Adrenal gland (tissue), 5 donors: ENCODE measurements at regions not wholly inside any gene's neighbourhood (a gene's known extent, or its start where the extent isn't known, plus 50 kb on each side); places are given as distances from the start of the nearest gene placed in this dataset.
"Not testable (repeated sequence)": the region's sequence is repeated elsewhere in the genome, so short reads cannot be mapped to it uniquely, and the experiment has no call there.

Source experiments
- POLR2A ChIP-seq, 2 donors: fragments of 450-650 bp; IDR thresholded peaks; one replicate each; pipeline ENCODE4 v1.6.1; 2017; ENCODE audit warnings: antibody characterized with exemption in 2 of 2, mild to moderate bottlenecking in 2 of 2, moderate library complexity in 1 of 2
- TF ChIP-seq, protein P1 (sequence below), 6 experiments: fragments of 450-650 bp in 4 of 6; fragments of 200-600 bp in 2 of 6; sonication (generic) in 1 of 6; IDR thresholded peaks; 1 replicate in 5 of 6; 2 replicates in 1 of 6; pipeline versions ENCODE4 v1.5.1 to v1.8.0; 2016 to 2021; ENCODE audit warnings: antibody characterized with exemption in 6 of 6, mild to moderate bottlenecking in 2 of 6, moderate library complexity in 1 of 6
- donor health status: DM: no; HTN: no; CAD: no.

DNA sequence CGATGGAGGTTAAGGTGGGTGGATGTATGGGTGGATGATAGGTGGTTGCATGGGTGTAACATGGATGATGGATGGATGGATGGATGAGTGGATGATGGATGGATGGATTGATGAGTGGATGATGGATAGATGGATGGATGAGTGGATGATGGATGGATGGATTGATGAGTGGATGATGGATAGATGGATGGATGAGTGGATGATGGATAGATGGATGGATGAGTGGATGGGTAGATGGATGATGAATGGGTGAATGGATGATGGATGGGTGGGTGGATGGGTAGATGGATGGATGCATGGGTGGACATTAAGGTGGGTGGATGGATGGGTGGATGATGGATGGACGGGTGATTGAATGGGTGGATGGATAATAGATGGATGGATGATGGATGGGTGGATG is 136.5 kb upstream of the FOXD4L5 start:
- TF ChIP-seq, protein P1, sequence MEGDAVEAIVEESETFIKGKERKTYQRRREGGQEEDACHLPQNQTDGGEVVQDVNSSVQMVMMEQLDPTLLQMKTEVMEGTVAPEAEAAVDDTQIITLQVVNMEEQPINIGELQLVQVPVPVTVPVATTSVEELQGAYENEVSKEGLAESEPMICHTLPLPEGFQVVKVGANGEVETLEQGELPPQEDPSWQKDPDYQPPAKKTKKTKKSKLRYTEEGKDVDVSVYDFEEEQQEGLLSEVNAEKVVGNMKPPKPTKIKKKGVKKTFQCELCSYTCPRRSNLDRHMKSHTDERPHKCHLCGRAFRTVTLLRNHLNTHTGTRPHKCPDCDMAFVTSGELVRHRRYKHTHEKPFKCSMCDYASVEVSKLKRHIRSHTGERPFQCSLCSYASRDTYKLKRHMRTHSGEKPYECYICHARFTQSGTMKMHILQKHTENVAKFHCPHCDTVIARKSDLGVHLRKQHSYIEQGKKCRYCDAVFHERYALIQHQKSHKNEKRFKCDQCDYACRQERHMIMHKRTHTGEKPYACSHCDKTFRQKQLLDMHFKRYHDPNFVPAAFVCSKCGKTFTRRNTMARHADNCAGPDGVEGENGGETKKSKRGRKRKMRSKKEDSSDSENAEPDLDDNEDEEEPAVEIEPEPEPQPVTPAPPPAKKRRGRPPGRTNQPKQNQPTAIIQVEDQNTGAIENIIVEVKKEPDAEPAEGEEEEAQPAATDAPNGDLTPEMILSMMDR (IDR thresholded peaks at IDR 0.05), result not testable (repeated sequence)
- not testable (repeated sequence) for TF ChIP-seq POLR2A (IDR thresholded peaks at IDR 0.05)
